ENCODE measurements at regions not wholly inside any gene's neighbourhood (a gene's known extent, or its start where the extent isn't known, plus 50 kb on each side); places are given as distances from the start of the nearest gene placed in this dataset.
"Not testable (repeated sequence)": the region's sequence is repeated elsewhere in the genome, so short reads cannot be mapped to it uniquely, and the experiment has no call there.

DNA sequence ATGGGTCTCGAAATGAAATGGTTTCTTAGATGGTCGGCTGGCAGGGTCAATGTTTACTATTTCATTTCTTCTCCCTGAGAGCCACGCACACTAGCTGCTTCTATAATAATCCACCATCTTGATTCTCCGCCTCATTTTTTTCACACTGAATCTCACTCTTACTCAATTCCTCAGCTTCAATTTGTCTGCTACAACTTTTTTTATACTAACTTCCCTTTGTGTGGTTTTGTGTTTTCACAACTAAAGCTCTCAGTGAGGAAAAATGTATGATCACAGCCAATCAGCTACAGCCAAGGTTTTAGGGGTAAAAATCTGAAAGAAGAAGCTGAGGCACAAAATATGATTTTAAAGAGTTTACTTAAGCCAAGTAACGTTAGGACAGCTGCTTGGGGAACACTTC is 1309.4 kb downstream of the EPHA7 start:
- no peak for DNase-seq (ENCODE audit: low read depth)

DNA sequence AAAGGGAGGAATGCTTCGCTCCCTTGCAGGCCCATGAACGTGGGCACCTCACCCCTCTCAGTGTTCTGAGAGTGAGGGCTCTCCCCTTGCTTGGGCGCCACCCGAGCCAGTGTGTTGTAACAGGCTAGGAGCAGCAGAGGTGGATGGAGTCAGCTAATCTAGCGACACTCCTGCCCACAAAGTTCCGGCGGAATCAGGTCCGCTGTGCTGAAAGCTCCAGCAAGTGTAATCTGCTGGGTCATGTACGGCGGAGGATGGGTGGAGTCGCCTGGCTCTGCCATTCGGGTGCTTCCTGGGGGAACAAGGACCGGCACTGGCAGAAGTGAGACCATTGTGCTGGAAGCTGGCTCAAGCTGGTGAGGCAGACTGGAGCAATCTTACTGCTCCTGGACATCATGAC is 1310.1 kb downstream of the EPHA7 start:
- DNase-seq (ENCODE audit: low read depth): no peak
- no peak overlapping the region for H3K4me3 ChIP-seq (ENCODE audit: low read depth, low read length)
- TF ChIP-seq, protein P1, sequence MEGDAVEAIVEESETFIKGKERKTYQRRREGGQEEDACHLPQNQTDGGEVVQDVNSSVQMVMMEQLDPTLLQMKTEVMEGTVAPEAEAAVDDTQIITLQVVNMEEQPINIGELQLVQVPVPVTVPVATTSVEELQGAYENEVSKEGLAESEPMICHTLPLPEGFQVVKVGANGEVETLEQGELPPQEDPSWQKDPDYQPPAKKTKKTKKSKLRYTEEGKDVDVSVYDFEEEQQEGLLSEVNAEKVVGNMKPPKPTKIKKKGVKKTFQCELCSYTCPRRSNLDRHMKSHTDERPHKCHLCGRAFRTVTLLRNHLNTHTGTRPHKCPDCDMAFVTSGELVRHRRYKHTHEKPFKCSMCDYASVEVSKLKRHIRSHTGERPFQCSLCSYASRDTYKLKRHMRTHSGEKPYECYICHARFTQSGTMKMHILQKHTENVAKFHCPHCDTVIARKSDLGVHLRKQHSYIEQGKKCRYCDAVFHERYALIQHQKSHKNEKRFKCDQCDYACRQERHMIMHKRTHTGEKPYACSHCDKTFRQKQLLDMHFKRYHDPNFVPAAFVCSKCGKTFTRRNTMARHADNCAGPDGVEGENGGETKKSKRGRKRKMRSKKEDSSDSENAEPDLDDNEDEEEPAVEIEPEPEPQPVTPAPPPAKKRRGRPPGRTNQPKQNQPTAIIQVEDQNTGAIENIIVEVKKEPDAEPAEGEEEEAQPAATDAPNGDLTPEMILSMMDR (IDR thresholded peaks at IDR 0.05; ENCODE audit: control insufficient read depth, extremely low read depth, insufficient read depth): no peak

More for the DNA sequence above, 1309.4 kb downstream of the EPHA7 start:
- TF ChIP-seq, protein P1 (IDR thresholded peaks at IDR 0.05; ENCODE audit: control insufficient read depth, extremely low read depth, insufficient read depth): no peak
- no peak overlapping the region for H3K4me3 ChIP-seq (ENCODE audit: low read depth, low read length)

DNA sequence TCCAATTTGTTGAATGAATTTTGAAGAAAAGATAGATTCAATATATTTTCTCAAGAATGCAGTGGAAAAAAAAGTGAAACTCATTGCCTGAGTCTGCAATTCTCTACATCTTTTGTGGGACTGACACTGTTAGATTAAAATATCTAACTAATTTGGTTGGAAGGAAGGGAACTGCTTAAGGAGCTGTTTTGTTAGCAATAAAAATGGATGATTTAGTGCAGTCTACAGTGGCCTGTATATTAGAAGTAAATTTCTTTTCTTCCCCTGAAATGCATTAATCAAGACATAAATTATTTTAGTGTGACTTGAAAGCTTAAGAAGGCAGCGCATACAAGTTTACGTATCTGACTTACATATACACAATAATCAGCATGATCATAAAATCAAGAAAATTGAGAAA is 1332.6 kb downstream of the EPHA7 start:
- TF ChIP-seq, protein P1 (IDR thresholded peaks at IDR 0.05; ENCODE audit: control insufficient read depth, extremely low read depth, insufficient read depth): no peak

DNA sequence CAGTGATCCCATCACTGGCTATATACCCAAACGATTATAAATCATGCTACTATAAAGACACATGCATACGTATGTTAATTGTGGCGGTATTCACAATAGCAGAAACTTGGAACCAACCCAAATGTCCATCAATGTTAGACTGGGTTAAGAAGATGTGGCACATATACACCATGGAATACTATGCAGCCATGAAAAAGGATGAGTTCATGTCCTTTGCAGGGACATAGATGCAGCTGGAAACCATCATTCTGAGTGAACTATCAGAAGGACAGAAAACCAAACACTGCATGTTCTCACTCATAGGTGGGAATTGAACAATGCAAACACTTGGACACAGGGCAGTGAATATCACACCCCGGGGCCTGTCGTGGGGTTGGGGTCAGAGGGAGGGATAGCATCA is 1335.4 kb downstream of the EPHA7 start:
- DNase-seq (ENCODE audit: low read depth); H3K4me3 ChIP-seq (ENCODE audit: low read depth, low read length): not testable (repeated sequence)

More for the DNA sequence above, 1332.6 kb downstream of the EPHA7 start:
- DNase-seq (ENCODE audit: low read depth): no peak
- no peak overlapping the region for H3K4me3 ChIP-seq (ENCODE audit: low read depth, low read length)

DNA sequence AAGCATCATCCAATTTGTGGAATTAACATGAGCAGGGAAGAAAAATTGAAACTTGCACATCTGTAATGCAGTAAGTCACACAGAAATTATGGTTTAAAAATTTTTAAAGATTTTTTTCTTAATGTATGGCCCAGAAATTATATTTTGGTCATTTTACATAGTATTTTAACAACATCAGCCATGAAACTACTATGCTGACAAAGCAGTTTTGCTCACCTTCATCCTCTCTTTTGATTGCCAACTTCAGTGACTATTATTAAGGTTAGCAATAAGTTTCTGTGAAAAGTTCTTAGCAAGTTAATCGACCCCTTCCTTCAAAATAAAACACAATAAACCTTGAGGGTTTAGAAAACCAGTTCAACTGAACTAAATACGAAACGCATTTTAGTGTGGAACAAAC is 1347.0 kb downstream of the EPHA7 start:
- no peak for DNase-seq (ENCODE audit: low read depth)
- H3K4me3 ChIP-seq (ENCODE audit: low read depth, low read length): no peak overlapping the region
- TF ChIP-seq, protein P1 (IDR thresholded peaks at IDR 0.05; ENCODE audit: control insufficient read depth, extremely low read depth, insufficient read depth): no peak

DNA sequence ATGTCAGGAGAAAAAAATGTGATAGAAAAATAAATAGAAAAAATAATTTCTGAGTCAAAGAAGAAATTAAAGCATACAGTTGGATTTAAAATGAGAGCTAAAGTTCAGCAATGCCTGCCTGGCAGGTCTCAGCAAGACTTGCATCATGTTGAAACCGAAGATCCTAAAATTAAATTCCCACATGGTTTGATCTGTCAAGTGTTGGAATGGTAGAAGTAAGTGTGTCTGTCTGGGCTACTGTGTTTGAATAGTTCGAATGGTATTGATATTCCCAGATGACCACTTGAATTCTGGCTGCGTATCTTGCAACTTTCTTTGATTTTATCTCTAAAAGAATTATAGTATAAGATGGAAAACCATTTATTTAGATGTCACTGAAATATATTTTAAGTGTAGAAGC is 1349.6 kb downstream of the EPHA7 start:
- TF ChIP-seq, protein P1 (IDR thresholded peaks at IDR 0.05; ENCODE audit: control insufficient read depth, extremely low read depth, insufficient read depth): no peak
- no peak for DNase-seq (ENCODE audit: low read depth)
- no peak overlapping the region for H3K4me3 ChIP-seq (ENCODE audit: low read depth, low read length)

DNA sequence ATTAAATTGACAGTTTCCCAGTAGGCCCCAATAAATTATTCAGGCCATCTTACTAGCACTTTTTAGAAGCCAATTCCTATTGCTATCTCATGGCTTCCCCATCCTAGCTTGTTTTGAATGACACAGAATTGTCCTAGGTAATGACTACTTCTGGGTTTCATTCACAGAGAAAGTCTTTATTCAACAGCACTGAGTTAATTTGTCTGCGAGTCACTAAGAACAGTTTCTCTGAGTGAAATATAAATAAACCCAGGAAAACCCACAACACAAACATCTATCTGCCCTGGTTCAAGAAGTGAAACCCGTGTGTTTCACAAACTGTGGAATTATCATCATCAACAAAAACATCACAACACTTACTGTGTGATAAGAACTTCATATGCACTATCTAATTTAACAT is 1366.8 kb downstream of the EPHA7 start:
- DNase-seq (ENCODE audit: low read depth): no peak
- TF ChIP-seq, protein P1 (IDR thresholded peaks at IDR 0.05; ENCODE audit: control insufficient read depth, extremely low read depth, insufficient read depth): no peak
- no peak overlapping the region for H3K4me3 ChIP-seq (ENCODE audit: low read depth, low read length)
